AG09309 (cell line): ENCODE measurements at regions not wholly inside any gene's neighbourhood (a gene's known extent, or its start where the extent isn't known, plus 50 kb on each side); places are given as distances from the start of the nearest gene placed in this dataset.

Experiments used
- DNase-seq: peaks from one replicate; pipeline ENCODE4 v3.0.0-alpha.2; 2010; ENCODE audit warnings: low read depth
- H3K4me3 ChIP-seq: 2 replicates; pipeline ENCODE4 v1.5.1; 2011; ENCODE audit warnings: mild to moderate bottlenecking, low read depth, low read length, moderate library complexity; ENCODE audit not compliant: control insufficient read depth
- CTCF ChIP-seq: IDR thresholded peaks from 2 replicates; pipeline ENCODE4 v1.5.1; 2011; ENCODE audit warnings: mild to moderate bottlenecking, low read depth, low read length, inconsistent platforms; ENCODE audit not compliant: insufficient read depth, control insufficient read depth; ENCODE audit errors: missing control alignments

DNA sequence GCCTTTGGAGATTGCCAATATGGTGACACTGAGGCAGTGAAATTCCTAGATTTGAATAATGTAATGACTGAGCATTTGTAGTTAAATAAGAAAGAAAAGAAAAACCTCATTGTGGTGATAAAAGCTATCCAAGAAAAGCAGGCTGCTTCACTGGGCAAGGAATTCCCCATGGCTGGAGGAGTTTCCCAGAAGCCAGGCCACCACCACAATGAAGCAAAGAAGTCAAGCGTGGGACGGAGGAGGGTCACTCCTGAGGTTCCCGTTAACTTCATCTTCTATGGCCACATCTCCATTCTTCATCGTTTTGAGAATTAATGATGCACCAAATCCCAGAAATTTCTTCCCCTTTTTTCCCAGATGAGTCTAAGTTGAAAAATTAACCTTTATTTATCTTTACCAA lies 185.8 kb upstream of the BCL6 start:
- no peak for TF ChIP-seq CTCF
- no peak for DNase-seq
- no peak overlapping the region for H3K4me3 ChIP-seq

GRCh38 chr3:187931770-187932278 lies 186.6 kb upstream of the BCL6 start:
- no peak overlapping the region for H3K4me3 ChIP-seq
- DNase-seq: no peak
- no peak for TF ChIP-seq CTCF

DNA sequence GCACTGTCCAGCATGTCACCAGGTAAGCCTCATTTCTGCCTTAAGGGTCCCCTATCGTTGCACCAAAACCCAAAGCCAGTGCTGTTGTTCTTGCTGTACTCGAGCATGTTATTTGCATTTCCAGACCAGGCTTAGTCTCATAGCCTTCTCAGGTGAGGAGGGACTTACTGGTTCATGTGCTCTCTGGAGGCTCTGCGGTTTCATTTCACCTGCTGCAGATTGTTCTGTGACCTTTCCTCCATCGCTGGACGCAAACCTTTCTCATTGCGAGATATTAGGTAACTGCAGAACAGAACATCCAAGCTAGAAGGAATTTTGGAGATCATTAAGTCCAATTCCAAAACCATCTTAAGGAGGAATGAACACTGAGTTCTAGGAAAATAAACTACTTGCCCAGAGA lies 187.3 kb upstream of the BCL6 start:
- DNase-seq: no peak
- TF ChIP-seq CTCF: no peak
- no peak overlapping the region for H3K4me3 ChIP-seq

- no peak overlapping the region for H3K4me3 ChIP-seq
- no peak for DNase-seq
- no peak for TF ChIP-seq CTCF
Observed at GRCh38 chr3:187935623-187936156, 190.4 kb upstream of the BCL6 start.

- TF ChIP-seq CTCF: no peak
- H3K4me3 ChIP-seq: no peak overlapping the region
- no peak for DNase-seq
Observed at GRCh38 chr3:187936676-187937075, 191.4 kb upstream of the BCL6 start.

- H3K4me3 ChIP-seq: no peak overlapping the region
- TF ChIP-seq CTCF: no peak
- DNase-seq: no peak
Observed at GRCh38 chr3:187939891-187940290, 194.6 kb upstream of the BCL6 start.
